GDM1 (cell line): ENCODE measurements at regions not wholly inside any gene's neighbourhood (a gene's known extent, or its start where the extent isn't known, plus 50 kb on each side); places are given as distances from the start of the nearest gene placed in this dataset.
A peak's percentile ranks its signal among the peaks of the same experiment; 100 is the strongest.

Experiments
- DNase-seq: peaks from one replicate; lab custom pipeline; 2025; lab: John Stamatoyannopoulos, UW

- DNase-seq, result no peak
Measured at GRCh38 chr5:128885649-128886255, 79.5 kb upstream of the SLC27A6 start.

- no peak for DNase-seq
Measured at GRCh38 chr5:128895122-128895521, 70.2 kb upstream of the SLC27A6 start.

- DNase-seq, result no peak
Measured at GRCh38 chr5:128896675-128897074, 68.6 kb upstream of the SLC27A6 start.

- no peak for DNase-seq
Measured at GRCh38 chr5:128903550-128903949, 61.7 kb upstream of the SLC27A6 start.

- DNase-seq, result no peak
Measured at GRCh38 chr5:128904805-128905567, 60.3 kb upstream of the SLC27A6 start.

GRCh38 chr5:128905568-128906110 is 59.6 kb upstream of the SLC27A6 start:
- peak; percentile 2 for DNase-seq

- no peak for DNase-seq
Measured at GRCh38 chr5:128913551-128913950, 51.7 kb upstream of the SLC27A6 start.
